Endothelial cell of umbilical vein (primary cell): ENCODE measurements at regions not wholly inside any gene's neighbourhood (a gene's known extent, or its start where the extent isn't known, plus 50 kb on each side); places are given as distances from the start of the nearest gene placed in this dataset.

Experiments
- BruUV-seq: library from RNA; stranded (reverse); fragments of 400-500 nt; replicated peaks from 2 replicates; lab custom pipeline; 2021; lab: Mats Ljungman, UMichigan
- CTCF ChIA-PET: fragments of 300-600, 350-600 bp; sonication (Branson Sonifier 250); formaldehyde crosslinking; loops from one replicate; lab custom pipeline; 2021; ENCODE audit warnings: antibody characterized with exemption, inconsistent platforms; lab: Charles Lee
- POLR2A ChIA-PET: fragments of 300-600, 350-600 bp; sonication (Branson Sonifier 250); formaldehyde crosslinking; loops from one replicate; lab custom pipeline; 2021; ENCODE audit warnings: antibody characterized with exemption, inconsistent platforms; lab: Charles Lee
- DNase-seq: peaks from one replicate; pipeline ENCODE4 v3.0.0-alpha.2; 2011; ENCODE audit warnings: low read depth, low spot score
- FAIRE-seq: peaks from 2 replicates; lab custom pipeline; 2011; peaks lifted over from hg19 to GRCh38; lab: Jason Lieb, UNC
- H2AFZ ChIP-seq: 2 replicates; pipeline ENCODE4 v1.6.0; 2012; ENCODE audit warnings: low read depth, low read length, control low read depth, inconsistent platforms
- H3K27ac ChIP-seq: 2 replicates; pipeline ENCODE4 v1.5.1; 2011; ENCODE audit warnings: low read depth, mild to moderate bottlenecking, control low read depth, low read length, moderate library complexity; ENCODE audit not compliant: insufficient read depth
- H3K27me3 ChIP-seq, 2 experiments: 2 replicates each; pipeline versions ENCODE4 v1.6.0 to v1.6.1; 2011; ENCODE audit warnings: low read length in 2 of 2, mixed read lengths in 1 of 2; ENCODE audit not compliant: control insufficient read depth in 2 of 2, insufficient read depth in 2 of 2
- H3K36me3 ChIP-seq, 2 experiments: 2 replicates in 1 of 2; 3 replicates in 1 of 2; pipeline ENCODE4 v1.5.1; 2011; ENCODE audit warnings: low read length in 2 of 2, mild to moderate bottlenecking in 1 of 2, moderate library complexity in 1 of 2; ENCODE audit not compliant: control insufficient read depth in 2 of 2, insufficient read depth in 2 of 2; ENCODE audit errors: extremely low read depth in 1 of 2
- H3K4me1 ChIP-seq: 3 replicates; pipeline ENCODE4 v1.5.1; 2011; ENCODE audit warnings: mild to moderate bottlenecking, low read length; ENCODE audit not compliant: control insufficient read depth, insufficient read depth; ENCODE audit errors: extremely low read depth
- H3K4me2 ChIP-seq: 2 replicates; pipeline ENCODE4 v1.6.1; 2011; ENCODE audit warnings: low read length, control low read depth, mixed read lengths; ENCODE audit not compliant: insufficient read depth
- H3K4me3 ChIP-seq, 3 experiments: fragments of 200-600 bp in 1 of 3; sonication (generic), shearing (Covaris generic) in 1 of 3; replicated peaks in 1 of 3; 2 replicates each; pipeline ENCODE4 v1.5.1; 2011 to 2016; ENCODE audit warnings: control low read depth in 3 of 3, low read length in 3 of 3, mild to moderate bottlenecking in 2 of 3, inconsistent platforms in 1 of 3, low read depth in 1 of 3, moderate library complexity in 1 of 3; ENCODE audit not compliant: insufficient read depth in 1 of 3
- H3K79me2 ChIP-seq: 2 replicates; pipeline ENCODE4 v1.6.0; 2012; ENCODE audit warnings: low read length, inconsistent platforms; ENCODE audit not compliant: control insufficient read depth, insufficient read depth
- H3K9ac ChIP-seq: replicated peaks from 2 replicates; pipeline ENCODE3; 2011; ENCODE audit warnings: low read length, control low read depth; ENCODE audit not compliant: insufficient read depth; ENCODE audit errors: extremely low read depth
- H3K9me1 ChIP-seq: replicated peaks from 3 replicates; pipeline ENCODE4 v1.6.0; 2011; ENCODE audit warnings: mild to moderate bottlenecking, low read length; ENCODE audit not compliant: control insufficient read depth, insufficient read depth; ENCODE audit errors: extremely low read depth
- H3K9me3 ChIP-seq: replicated peaks from 2 replicates; pipeline ENCODE4 v1.5.1; 2012; ENCODE audit warnings: low read length, inconsistent platforms; ENCODE audit not compliant: control insufficient read depth, insufficient read depth
- H4K20me1 ChIP-seq: replicated peaks from 2 replicates; pipeline ENCODE3; 2011; ENCODE audit warnings: mild to moderate bottlenecking, low read length; ENCODE audit not compliant: control insufficient read depth, insufficient read depth; ENCODE audit errors: extremely low read depth
- CTCF ChIP-seq, 2 donors: IDR thresholded peaks; 1 replicate in 1 of 2; 2 replicates in 1 of 2; pipeline ENCODE4 v1.5.1; 2011; ENCODE audit warnings: low read length in 2 of 2, mild to moderate bottlenecking in 2 of 2, moderate library complexity in 2 of 2, control low read depth in 1 of 2, inconsistent platforms in 1 of 2, low read depth in 1 of 2; ENCODE audit not compliant: insufficient read depth in 1 of 2; ENCODE audit errors: extremely low read depth in 1 of 2
- EZH2 ChIP-seq: IDR thresholded peaks from 2 replicates; pipeline ENCODE4 v1.6.1; 2012; ENCODE audit warnings: borderline replicate concordance, low read depth, mild to moderate bottlenecking, moderate library complexity, low read length, inconsistent platforms; ENCODE audit not compliant: severe bottlenecking
- FOS ChIP-seq: IDR thresholded peaks from 2 replicates; pipeline ENCODE4 v1.6.1; 2011; ENCODE audit warnings: mild to moderate bottlenecking, low read length, moderate library complexity, borderline replicate concordance; ENCODE audit not compliant: insufficient read depth
- GATA2 ChIP-seq: IDR thresholded peaks from 2 replicates; pipeline ENCODE4 v1.7.0; 2011; ENCODE audit warnings: low read depth, mild to moderate bottlenecking, moderate library complexity, mixed read lengths, low read length; ENCODE audit not compliant: insufficient read length, insufficient read depth
- JUN ChIP-seq: IDR thresholded peaks from 2 replicates; pipeline ENCODE4 v1.6.1; 2011; ENCODE audit warnings: borderline replicate concordance, low read depth; ENCODE audit not compliant: insufficient read length, insufficient read depth
- MAX ChIP-seq: IDR thresholded peaks from 2 replicates; pipeline ENCODE4 v1.6.1; 2011; ENCODE audit not compliant: insufficient read depth, insufficient read length
- MYC ChIP-seq: IDR thresholded peaks from one replicate; pipeline ENCODE4 v1.6.1; 2011; ENCODE audit warnings: mild to moderate bottlenecking, low read depth, low read length
- POLR2A ChIP-seq: IDR thresholded peaks from 2 replicates; pipeline ENCODE4 v1.6.1; 2012; ENCODE audit warnings: low read depth, mild to moderate bottlenecking, control low read depth, low read length
- POLR2AphosphoS5 ChIP-seq: IDR thresholded peaks from 2 replicates; pipeline ENCODE4 v1.6.1; 2012; ENCODE audit warnings: low read depth, mild to moderate bottlenecking, control low read depth, low read length, moderate library complexity; ENCODE audit not compliant: insufficient read depth
- dilution Hi-C: fragments of 300-500 bp; cut with MboI; formaldehyde crosslinking; loops from one replicate; pipeline ENCODE4 v1.15.0; 2019; ENCODE audit warnings: low sequenced_read_pairs; ENCODE audit not compliant: extremely low pct_ligation_motif_present
- intact Hi-C: fragments of 100-400 bp; cut with micrococcal nuclease; formaldehyde crosslinking; loops from one replicate; pipeline ENCODE4 v1.10.0; 2022

GRCh38 chr5:51544031-51544785 lies 161.0 kb downstream of the ISL1 start:
- ChIA-PET POLR2A (no interaction called here), CTCF (interaction anchor here (1.2 kb wide), 1 partner anchor 581 kb away, joined by 3 read pairs; no protein-coding TSS in a partner anchor)
- Histone ChIP-seq H3K36me3 (no peaks in the 10 kb centered on the region), H3K79me2 (no peaks in the 10 kb centered on the region), H3K9ac (no peak overlapping the region), H3K4me3 (no peak overlapping the region), H2AFZ (no peak overlapping the region), H3K4me1 (no peaks in the 10 kb centered on the region), H3K4me2 (no peak overlapping the region), H4K20me1 (no peaks in the 10 kb centered on the region), H3K27ac (no peak overlapping the region), H3K9me3 (no peaks in the 10 kb centered on the region), H3K9me1 (no peaks in the 10 kb centered on the region), H3K27me3 (no peaks in the 10 kb centered on the region)
- no TSS peak for BruUV-seq
- intact Hi-C loops = no loop called here
- FAIRE-seq = no peak
- DNase-seq = peak; percentile 12
- TF ChIP-seq FOS (no peak), CTCF (IDR thresholded peaks at IDR 0.05; ENCODE audit: extremely low read depth in 1 of 2, insufficient read depth in 1 of 2, low read depth in 1 of 2, low read length in 2 of 2) (no peak), JUN (no peak), MAX (no peak), EZH2 (no peak), POLR2AphosphoS5 (no peak), GATA2 (no peak), MYC (no peak), POLR2A (no peak)
- dilution Hi-C loops = no loop called here
